Upper lobe of right lung (tissue), 1 donor: ENCODE measurements at regions not wholly inside any gene's neighbourhood (a gene's known extent, or its start where the extent isn't known, plus 50 kb on each side); places are given as distances from the start of the nearest gene placed in this dataset.

Experiments used
- ATAC-seq: fragments of 200-7000 bp; cut with Tn5 transposase; one replicate; pipeline ENCODE4 v1.9.1; 2020; ENCODE audit warnings: mild to moderate bottlenecking, moderate library complexity
- DNase-seq: peaks from one replicate; pipeline ENCODE4 v3.0.0-alpha.2; 2020
- H3K27ac ChIP-seq: fragments of 200-600 bp; one replicate; pipeline ENCODE4 v1.8.0; 2022
- H3K27me3 ChIP-seq: fragments of 200-600 bp; one replicate; pipeline ENCODE4 v1.8.0; 2022; ENCODE audit warnings: mild to moderate bottlenecking
- H3K36me3 ChIP-seq: fragments of 200-600 bp; one replicate; pipeline ENCODE4 v1.8.0; 2022
- H3K4me1 ChIP-seq: fragments of 200-600 bp; one replicate; pipeline ENCODE4 v1.8.0; 2022
- H3K4me3 ChIP-seq: fragments of 200-600 bp; one replicate; pipeline ENCODE4 v1.8.0; 2022; ENCODE audit warnings: mild to moderate bottlenecking
- H3K9me3 ChIP-seq: fragments of 200-600 bp; one replicate; pipeline ENCODE4 v1.8.0; 2022
- intact Hi-C: fragments of 100-400 bp; cut with DNase I; formaldehyde crosslinking; loops from one replicate; pipeline ENCODE4 v1.11.0; 2022
- TF ChIP-seq, protein P1 (sequence below): fragments of 200-600 bp; IDR thresholded peaks from one replicate; pipeline ENCODE4 v1.8.0; 2022; ENCODE audit warnings: antibody characterized with exemption
- donor health status: DM: no; HTN: yes; CAD: no; lungs with severe emphysema.

DNA sequence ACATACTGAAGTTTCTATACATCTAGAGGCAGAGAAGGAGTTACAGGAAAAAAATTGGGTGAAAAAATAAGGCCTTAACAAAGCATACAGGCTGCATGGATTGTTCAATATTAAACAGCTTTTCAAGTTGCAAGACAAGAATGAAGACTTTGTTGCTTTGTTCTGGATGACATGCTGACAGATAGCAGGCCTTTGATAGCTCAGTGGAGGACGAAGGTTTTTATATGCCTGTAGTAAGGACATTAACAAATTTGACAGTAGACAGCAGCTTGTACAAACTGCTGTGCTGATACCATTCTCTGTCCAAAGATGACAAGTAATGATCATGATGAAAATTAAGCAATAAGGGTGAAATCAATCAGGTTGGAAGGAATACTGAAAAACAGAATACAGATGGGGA is 309.9 kb downstream of the NKX6-1 start:
- no peaks in the 10 kb centered on the region for H3K4me1 ChIP-seq
- H3K9me3 ChIP-seq = no peaks in the 10 kb centered on the region
- ATAC-seq = no peak
- intact Hi-C loops = no loop called here
- H3K27ac ChIP-seq = no peak overlapping the region
- no peaks in the 10 kb centered on the region for H3K36me3 ChIP-seq
- TF ChIP-seq, protein P1, sequence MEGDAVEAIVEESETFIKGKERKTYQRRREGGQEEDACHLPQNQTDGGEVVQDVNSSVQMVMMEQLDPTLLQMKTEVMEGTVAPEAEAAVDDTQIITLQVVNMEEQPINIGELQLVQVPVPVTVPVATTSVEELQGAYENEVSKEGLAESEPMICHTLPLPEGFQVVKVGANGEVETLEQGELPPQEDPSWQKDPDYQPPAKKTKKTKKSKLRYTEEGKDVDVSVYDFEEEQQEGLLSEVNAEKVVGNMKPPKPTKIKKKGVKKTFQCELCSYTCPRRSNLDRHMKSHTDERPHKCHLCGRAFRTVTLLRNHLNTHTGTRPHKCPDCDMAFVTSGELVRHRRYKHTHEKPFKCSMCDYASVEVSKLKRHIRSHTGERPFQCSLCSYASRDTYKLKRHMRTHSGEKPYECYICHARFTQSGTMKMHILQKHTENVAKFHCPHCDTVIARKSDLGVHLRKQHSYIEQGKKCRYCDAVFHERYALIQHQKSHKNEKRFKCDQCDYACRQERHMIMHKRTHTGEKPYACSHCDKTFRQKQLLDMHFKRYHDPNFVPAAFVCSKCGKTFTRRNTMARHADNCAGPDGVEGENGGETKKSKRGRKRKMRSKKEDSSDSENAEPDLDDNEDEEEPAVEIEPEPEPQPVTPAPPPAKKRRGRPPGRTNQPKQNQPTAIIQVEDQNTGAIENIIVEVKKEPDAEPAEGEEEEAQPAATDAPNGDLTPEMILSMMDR = no peak
- no peak for DNase-seq
- no peaks in the 10 kb centered on the region for H3K27me3 ChIP-seq
- no peak overlapping the region for H3K4me3 ChIP-seq

DNA sequence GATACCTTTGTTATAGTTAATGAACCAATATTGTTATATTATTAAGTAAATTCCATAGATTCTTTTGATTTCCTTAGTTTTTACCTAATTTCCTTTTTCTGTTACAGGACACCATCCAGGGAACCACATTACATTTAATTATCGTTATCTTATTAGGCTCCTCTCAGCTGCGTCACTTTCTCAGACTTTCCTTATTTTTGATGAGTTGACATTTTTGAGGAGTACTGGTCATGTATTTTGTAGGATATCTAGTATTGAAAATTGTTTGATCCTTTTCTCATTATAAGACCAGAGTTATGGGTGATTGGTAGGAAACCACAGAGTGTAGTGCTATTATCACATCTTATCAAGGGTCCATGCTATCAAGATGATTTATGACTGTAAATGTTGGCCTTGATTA is 319.7 kb downstream of the NKX6-1 start:
- ATAC-seq (no peak), DNase-seq (no peak)
- H3K9me3 ChIP-seq = no peaks in the 10 kb centered on the region
- H3K4me1 ChIP-seq = no peaks in the 10 kb centered on the region
- H3K27me3 ChIP-seq = no peaks in the 10 kb centered on the region
- TF ChIP-seq, protein P1 = no peak
- intact Hi-C loops = no loop called here
- no peak overlapping the region for H3K27ac ChIP-seq
- no peak overlapping the region for H3K4me3 ChIP-seq
- H3K36me3 ChIP-seq = no peaks in the 10 kb centered on the region

DNA sequence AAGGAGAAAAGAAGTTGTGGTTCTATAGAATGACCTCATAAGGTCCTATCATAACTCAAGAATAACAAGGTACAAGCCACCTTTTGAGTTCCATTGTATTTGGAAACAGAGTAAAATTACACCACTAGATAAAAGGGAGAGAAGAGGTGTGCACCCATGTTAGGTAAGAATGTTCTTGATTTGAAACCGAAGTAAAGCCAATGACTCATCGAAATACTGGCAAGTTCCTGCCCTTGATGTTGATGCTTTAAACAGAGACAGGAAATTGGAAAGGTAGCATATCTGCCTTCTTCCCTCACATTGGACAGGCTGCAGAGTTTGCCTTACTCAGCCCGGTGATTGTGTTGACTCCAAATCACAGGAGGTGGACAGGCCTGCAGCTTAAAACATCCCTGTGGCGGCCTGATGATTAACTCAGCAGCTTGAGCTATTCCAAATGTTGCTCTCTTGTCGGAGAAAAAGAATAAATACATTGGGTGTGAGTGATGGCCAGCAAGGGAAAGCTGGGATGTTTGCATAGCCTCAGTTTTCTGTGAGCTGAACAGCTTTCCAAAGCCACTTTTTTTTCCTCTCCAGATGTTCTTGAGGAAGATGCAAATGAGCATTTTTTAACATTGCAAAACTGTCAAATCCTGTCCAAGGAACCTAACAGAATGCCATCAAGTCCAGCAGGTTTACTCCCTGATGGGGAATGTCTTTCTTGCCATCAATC is 321.1 kb downstream of the NKX6-1 start:
- no peaks in the 10 kb centered on the region for H3K4me1 ChIP-seq
- no peaks in the 10 kb centered on the region for H3K36me3 ChIP-seq
- no peaks in the 10 kb centered on the region for H3K27me3 ChIP-seq
- DNase-seq (no peak), ATAC-seq (no peak)
- no peaks in the 10 kb centered on the region for H3K9me3 ChIP-seq
- TF ChIP-seq, protein P1 = no peak
- intact Hi-C loops = no loop called here
- no peak overlapping the region for H3K4me3 ChIP-seq
- H3K27ac ChIP-seq = no peak overlapping the region

DNA sequence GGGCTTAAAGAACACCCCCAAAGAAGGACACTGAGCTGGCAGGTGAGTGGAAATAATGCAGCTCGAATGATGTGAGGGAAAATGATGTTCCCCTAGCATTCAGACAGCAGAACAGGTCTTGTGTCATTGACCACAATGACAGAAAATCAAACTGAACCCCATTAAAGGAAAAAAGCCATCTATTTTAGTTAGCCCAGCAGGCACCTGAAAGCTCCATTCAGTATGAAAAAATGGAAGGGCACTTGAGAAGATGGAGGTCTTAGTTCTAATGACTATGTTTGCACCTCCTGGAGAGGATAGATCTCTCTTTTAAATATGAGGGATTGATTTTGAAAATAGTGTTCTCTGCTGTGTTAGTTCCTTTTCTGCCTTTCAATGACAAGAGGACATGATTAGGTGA is 323.1 kb downstream of the NKX6-1 start:
- intact Hi-C loops = no loop called here

DNA sequence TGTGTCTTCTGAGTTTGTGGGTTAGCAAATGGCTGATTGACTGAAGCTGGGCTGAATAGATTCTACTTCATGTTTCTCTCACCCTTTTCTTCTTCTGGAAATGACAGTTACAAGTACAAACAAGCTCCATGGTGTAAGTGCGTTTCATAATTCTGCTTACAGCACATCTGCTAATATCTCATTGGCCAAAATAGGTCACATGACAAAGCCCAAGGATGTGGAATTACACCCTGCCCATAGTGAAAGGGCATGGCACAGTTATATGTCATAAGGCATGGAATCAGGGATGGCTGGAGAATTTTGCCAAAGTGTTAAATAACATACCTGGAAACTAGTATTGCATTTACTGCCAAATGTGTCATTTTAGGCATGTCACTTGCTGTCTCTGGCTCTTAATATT is 327.2 kb downstream of the NKX6-1 start:
- no peak for DNase-seq
- no peaks in the 10 kb centered on the region for H3K9me3 ChIP-seq
- H3K27ac ChIP-seq = no peak overlapping the region
- intact Hi-C loops = no loop called here
- no peak for ATAC-seq
- TF ChIP-seq, protein P1 = no peak
- no peak overlapping the region for H3K4me3 ChIP-seq
- H3K4me1 ChIP-seq = no peaks in the 10 kb centered on the region
- no peaks in the 10 kb centered on the region for H3K36me3 ChIP-seq
- no peaks in the 10 kb centered on the region for H3K27me3 ChIP-seq

More for the DNA sequence above, 323.1 kb downstream of the NKX6-1 start:
- DNase-seq (no peak), ATAC-seq (no peak)
- TF ChIP-seq, protein P1 = no peak
- Histone ChIP-seq H3K27me3 (no peaks in the 10 kb centered on the region), H3K27ac (no peak overlapping the region), H3K36me3 (no peaks in the 10 kb centered on the region), H3K4me1 (no peaks in the 10 kb centered on the region), H3K4me3 (no peak overlapping the region), H3K9me3 (no peaks in the 10 kb centered on the region)

DNA sequence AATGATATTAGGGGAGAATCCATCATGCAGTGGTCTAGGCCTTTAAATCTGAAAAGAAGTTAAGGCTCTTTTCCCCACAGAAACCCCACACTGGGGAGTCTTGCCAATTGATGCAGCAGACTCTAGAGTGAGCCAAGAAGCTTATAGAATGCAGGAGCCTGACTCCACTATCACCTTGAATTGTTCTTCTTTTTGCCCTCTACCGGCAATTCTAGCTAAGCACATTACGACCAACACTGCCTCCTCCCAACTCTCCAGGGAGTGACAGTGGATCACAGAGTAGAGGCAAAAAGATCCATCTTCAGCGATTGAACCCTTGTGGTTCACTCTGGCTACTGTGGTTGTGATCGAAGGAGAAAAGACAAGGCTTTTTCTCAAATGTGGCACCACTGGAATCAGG is 331.5 kb downstream of the NKX6-1 start:
- intact Hi-C loops = no loop called here
- no peaks in the 10 kb centered on the region for H3K27me3 ChIP-seq
- no peaks in the 10 kb centered on the region for H3K4me1 ChIP-seq
- ATAC-seq (no peak), DNase-seq (no peak)
- no peaks in the 10 kb centered on the region for H3K36me3 ChIP-seq
- H3K9me3 ChIP-seq = no peaks in the 10 kb centered on the region
- H3K4me3 ChIP-seq = no peak overlapping the region
- H3K27ac ChIP-seq = no peak overlapping the region
- TF ChIP-seq, protein P1 = no peak
